ENCODE measurements at regions not wholly inside any gene's neighbourhood (a gene's known extent, or its start where the extent isn't known, plus 50 kb on each side); places are given as distances from the start of the nearest gene placed in this dataset.

- TF ChIP-seq REST (IDR thresholded peaks at IDR 0.05; ENCODE audit: low read depth) (peak; percentile 60), YY1 (IDR thresholded peaks at IDR 0.05; ENCODE audit: low read depth) (no peak)
These were observed 144.8 kb upstream of the SETMAR start for GRCh38 chr3:4158329-4158728.

- TF ChIP-seq USF1 (IDR thresholded peaks at IDR 0.05), result no peak
- no peak for TF ChIP-seq NFIC (IDR thresholded peaks at IDR 0.05)
- no peak for TF ChIP-seq YY1 (IDR thresholded peaks at IDR 0.05; ENCODE audit: low read depth)
- no peak for TF ChIP-seq EP300 (IDR thresholded peaks at IDR 0.05; ENCODE audit: borderline replicate concordance)
- no peak for TF ChIP-seq REST (IDR thresholded peaks at IDR 0.05; ENCODE audit: low read depth)
These were observed 141.1 kb upstream of the SETMAR start for GRCh38 chr3:4162096-4162495.

- TF ChIP-seq EP300 (IDR thresholded peaks at IDR 0.05; ENCODE audit: borderline replicate concordance), result no peak
These were observed 140.2 kb upstream of the SETMAR start for GRCh38 chr3:4163011-4163410.

GRCh38 chr3:4166540-4166939 lies 136.6 kb upstream of the SETMAR start:
- TF ChIP-seq FOXM1 (IDR thresholded peaks at IDR 0.05; ENCODE audit: borderline replicate concordance, low read depth) (no peak), TEAD4 (IDR thresholded peaks at IDR 0.05) (no peak), RAD21 (IDR thresholded peaks at IDR 0.05; ENCODE audit: low read depth) (no peak), USF1 (IDR thresholded peaks at IDR 0.05) (no peak), NFIC (IDR thresholded peaks at IDR 0.05) (no peak), CEBPB (IDR thresholded peaks at IDR 0.05) (no peak), CREB1 (IDR thresholded peaks at IDR 0.05; ENCODE audit: low read depth) (no peak), YY1 (IDR thresholded peaks at IDR 0.05; ENCODE audit: low read depth) (no peak), EGR1 (IDR thresholded peaks at IDR 0.05) (no peak)

- no peak for TF ChIP-seq RAD21 (IDR thresholded peaks at IDR 0.05; ENCODE audit: low read depth)
- no peak for TF ChIP-seq EGR1 (IDR thresholded peaks at IDR 0.05)
- no peak for TF ChIP-seq TAF1 (IDR thresholded peaks at IDR 0.05; ENCODE audit: low read depth)
- no peak for TF ChIP-seq MAX (IDR thresholded peaks at IDR 0.05)
- TF ChIP-seq TCF12 (IDR thresholded peaks at IDR 0.05; ENCODE audit: low read depth), result no peak
- TF ChIP-seq USF1 (IDR thresholded peaks at IDR 0.05), result no peak
- no peak for TF ChIP-seq NFIC (IDR thresholded peaks at IDR 0.05)
- no peak for TF ChIP-seq CREB1 (IDR thresholded peaks at IDR 0.05; ENCODE audit: low read depth)
- no peak for TF ChIP-seq REST (IDR thresholded peaks at IDR 0.05; ENCODE audit: low read depth)
- no peak for TF ChIP-seq FOXM1 (IDR thresholded peaks at IDR 0.05; ENCODE audit: borderline replicate concordance, low read depth)
- no peak for TF ChIP-seq YY1 (IDR thresholded peaks at IDR 0.05; ENCODE audit: low read depth)
- TF ChIP-seq CEBPB (IDR thresholded peaks at IDR 0.05), result no peak
- no peak for TF ChIP-seq EP300 (IDR thresholded peaks at IDR 0.05; ENCODE audit: borderline replicate concordance)
These were observed 128.4 kb upstream of the SETMAR start for GRCh38 chr3:4174791-4175190.

GRCh38 chr3:4191971-4192370 lies 111.2 kb upstream of the SETMAR start:
- no peak for TF ChIP-seq NFIC (IDR thresholded peaks at IDR 0.05)
